Caco-2 (cell line): ENCODE measurements at regions not wholly inside any gene's neighbourhood (a gene's known extent, or its start where the extent isn't known, plus 50 kb on each side); places are given as distances from the start of the nearest gene placed in this dataset.

Source experiments
- BruUV-seq: library from RNA; stranded (reverse); fragments of 400-500 nt; replicated peaks from 2 replicates; lab custom pipeline; 2021; lab: Mats Ljungman, UMichigan
- CTCF ChIA-PET: fragments of 300-600 bp; sonication (Branson Sonifier 250); formaldehyde crosslinking; loops from one replicate; lab custom pipeline; 2022; ENCODE audit warnings: antibody characterized with exemption; lab: Charles Lee
- POLR2A ChIA-PET: fragments of 300-600 bp; sonication (Branson Sonifier 250); formaldehyde crosslinking; loops from one replicate; lab custom pipeline; 2022; ENCODE audit warnings: antibody characterized with exemption; lab: Charles Lee
- DNase-seq, 2 experiments: peaks; one replicate each; pipeline versions ENCODE4 v3.0.0 to v3.0.0-alpha.2; 2020 to 2022
- H3K27me3 ChIP-seq: replicated peaks from 2 replicates; pipeline ENCODE4 v1.6.0; 2011; ENCODE audit warnings: low read length; ENCODE audit not compliant: control insufficient read depth, insufficient read depth
- H3K36me3 ChIP-seq: 2 replicates; pipeline ENCODE4 v1.5.1; 2011; ENCODE audit warnings: low read length; ENCODE audit not compliant: control insufficient read depth, insufficient read depth
- H3K4me1 ChIP-seq: fragments of 250-450 bp; sonication (Bioruptor Pico); 2 replicates; pipeline ENCODE4 v1.5.1; 2020; ENCODE audit warnings: mild to moderate bottlenecking
- H3K4me3 ChIP-seq: 2 replicates; pipeline ENCODE4 v1.5.1; 2011; ENCODE audit warnings: low read depth, mild to moderate bottlenecking, control low read depth, low read length
- H3K9me3 ChIP-seq: fragments of 250-450 bp; sonication (Bioruptor Pico); 2 replicates; pipeline ENCODE4 v1.5.1; 2020; ENCODE audit warnings: mild to moderate bottlenecking, moderate library complexity
- H3K27ac Mint-ChIP-seq: one replicate; pipeline ENCODE4 v1.8.0; 2022; ENCODE audit warnings: mixed read lengths; ENCODE audit not compliant: unreplicated experiment
- H3K27me3 Mint-ChIP-seq: one replicate; pipeline ENCODE4 v1.8.0; 2022; ENCODE audit warnings: mixed read lengths; ENCODE audit not compliant: insufficient read depth, unreplicated experiment
- H3K36me3 Mint-ChIP-seq: one replicate; pipeline ENCODE4 v1.8.0; 2022; ENCODE audit warnings: mild to moderate bottlenecking, mixed read lengths; ENCODE audit not compliant: insufficient read depth, unreplicated experiment
- H3K4me1 Mint-ChIP-seq: one replicate; pipeline ENCODE4 v1.8.0; 2022; ENCODE audit warnings: low read depth, mixed read lengths; ENCODE audit not compliant: unreplicated experiment
- H3K4me3 Mint-ChIP-seq: one replicate; pipeline ENCODE4 v1.8.0; 2022; ENCODE audit warnings: mild to moderate bottlenecking, moderate library complexity, mixed read lengths; ENCODE audit not compliant: unreplicated experiment
- H3K9me3 Mint-ChIP-seq: one replicate; pipeline ENCODE4 v1.8.0; 2022; ENCODE audit warnings: mixed read lengths; ENCODE audit not compliant: unreplicated experiment
- intact Hi-C: fragments of 100-400 bp; cut with micrococcal nuclease; formaldehyde crosslinking; loops from one replicate; pipeline ENCODE4 v1.10.0; 2022; ENCODE audit not compliant: unreplicated experiment
- TF ChIP-seq, protein P1 (sequence below), 2 experiments: fragments of 200-600 bp in 1 of 2; IDR thresholded peaks; 1 replicate in 1 of 2; 2 replicates in 1 of 2; pipeline versions ENCODE4 v1.5.1 to v1.8.0; 2011 to 2022; ENCODE audit warnings: antibody characterized with exemption in 1 of 2, control low read depth in 1 of 2, inconsistent platforms in 1 of 2, low read depth in 1 of 2, low read length in 1 of 2, mild to moderate bottlenecking in 1 of 2, moderate library complexity in 1 of 2; ENCODE audit not compliant: insufficient read depth in 1 of 2, severe bottlenecking in 1 of 2, unreplicated experiment in 1 of 2

- H3K27me3 Mint-ChIP-seq, result peaks cover 6% of the 10 kb centered on the region
- CTCF ChIA-PET, result no interaction called here
Measured at GRCh38 chr3:5456199-5456598, 268.7 kb downstream of the EDEM1 start.

DNA sequence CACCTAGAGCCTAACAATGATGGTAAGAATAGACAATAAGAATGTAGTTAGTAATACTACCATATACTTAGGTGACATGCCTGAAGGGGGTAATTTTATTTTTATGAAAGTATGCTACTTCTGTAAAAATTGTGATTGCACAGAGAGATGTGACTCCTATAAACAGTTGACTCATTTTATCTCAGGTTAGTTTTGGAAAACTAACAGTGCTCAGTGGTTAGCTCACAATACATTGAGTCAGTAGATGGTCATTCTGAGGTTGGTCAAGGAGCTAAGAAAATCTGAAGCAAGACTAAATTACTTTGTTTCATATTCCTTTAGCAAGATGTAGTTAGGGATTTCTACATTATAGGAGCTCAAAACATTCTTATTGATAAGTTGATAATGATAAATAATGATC lies 271.0 kb downstream of the EDEM1 start:
- BruUV-seq, result no TSS peak
- ChIA-PET CTCF (no interaction called here), POLR2A (no interaction called here)
- H3K36me3 ChIP-seq, result no peaks in the 10 kb centered on the region
- no peaks in the 10 kb centered on the region for H3K9me3 ChIP-seq
- H3K4me3 Mint-ChIP-seq, result no peak overlapping the region
- H3K9me3 Mint-ChIP-seq, result no peaks in the 10 kb centered on the region
- no peak for DNase-seq
- TF ChIP-seq, protein P1, sequence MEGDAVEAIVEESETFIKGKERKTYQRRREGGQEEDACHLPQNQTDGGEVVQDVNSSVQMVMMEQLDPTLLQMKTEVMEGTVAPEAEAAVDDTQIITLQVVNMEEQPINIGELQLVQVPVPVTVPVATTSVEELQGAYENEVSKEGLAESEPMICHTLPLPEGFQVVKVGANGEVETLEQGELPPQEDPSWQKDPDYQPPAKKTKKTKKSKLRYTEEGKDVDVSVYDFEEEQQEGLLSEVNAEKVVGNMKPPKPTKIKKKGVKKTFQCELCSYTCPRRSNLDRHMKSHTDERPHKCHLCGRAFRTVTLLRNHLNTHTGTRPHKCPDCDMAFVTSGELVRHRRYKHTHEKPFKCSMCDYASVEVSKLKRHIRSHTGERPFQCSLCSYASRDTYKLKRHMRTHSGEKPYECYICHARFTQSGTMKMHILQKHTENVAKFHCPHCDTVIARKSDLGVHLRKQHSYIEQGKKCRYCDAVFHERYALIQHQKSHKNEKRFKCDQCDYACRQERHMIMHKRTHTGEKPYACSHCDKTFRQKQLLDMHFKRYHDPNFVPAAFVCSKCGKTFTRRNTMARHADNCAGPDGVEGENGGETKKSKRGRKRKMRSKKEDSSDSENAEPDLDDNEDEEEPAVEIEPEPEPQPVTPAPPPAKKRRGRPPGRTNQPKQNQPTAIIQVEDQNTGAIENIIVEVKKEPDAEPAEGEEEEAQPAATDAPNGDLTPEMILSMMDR (IDR thresholded peaks at IDR 0.05; ENCODE audit: insufficient read depth in 1 of 2, low read depth in 1 of 2, low read length in 1 of 2, severe bottlenecking in 1 of 2, unreplicated experiment in 1 of 2), result no peak
- no peaks in the 10 kb centered on the region for H3K27me3 ChIP-seq
- intact Hi-C loops, result no loop called here
- H3K4me1 Mint-ChIP-seq, result no peaks in the 10 kb centered on the region
- H3K4me3 ChIP-seq, result no peak overlapping the region
- no peaks in the 10 kb centered on the region for H3K4me1 ChIP-seq
- H3K36me3 Mint-ChIP-seq, result no peaks in the 10 kb centered on the region
- no peak overlapping the region for H3K27ac Mint-ChIP-seq
- peaks cover 3% of the 10 kb centered on the region for H3K27me3 Mint-ChIP-seq

More at GRCh38 chr3:5456199-5456598, 268.7 kb downstream of the EDEM1 start:
- intact Hi-C loops, result no loop called here
- H3K9me3 Mint-ChIP-seq, result no peaks in the 10 kb centered on the region
- no peaks in the 10 kb centered on the region for H3K27me3 ChIP-seq
- H3K4me1 ChIP-seq, result no peaks in the 10 kb centered on the region
- no peaks in the 10 kb centered on the region for H3K36me3 ChIP-seq
- BruUV-seq, result no TSS peak
- TF ChIP-seq, protein P1 (IDR thresholded peaks at IDR 0.05; ENCODE audit: insufficient read depth in 1 of 2, low read depth in 1 of 2, low read length in 1 of 2, severe bottlenecking in 1 of 2, unreplicated experiment in 1 of 2), result no peak
- no peaks in the 10 kb centered on the region for H3K9me3 ChIP-seq
- no peak overlapping the region for H3K27ac Mint-ChIP-seq
- no peak overlapping the region for H3K4me3 ChIP-seq
- no peaks in the 10 kb centered on the region for H3K4me1 Mint-ChIP-seq
- H3K4me3 Mint-ChIP-seq, result no peak overlapping the region
- POLR2A ChIA-PET, result no interaction called here
- DNase-seq, result no peak
- H3K36me3 Mint-ChIP-seq, result no peaks in the 10 kb centered on the region

GRCh38 chr3:5462086-5462485 lies 274.6 kb downstream of the EDEM1 start:
- ChIA-PET POLR2A (no interaction called here), CTCF (no interaction called here)
- intact Hi-C loops, result no loop called here
- Mint-ChIP-seq H3K4me3 (no peak overlapping the region), H3K36me3 (no peaks in the 10 kb centered on the region), H3K9me3 (no peaks in the 10 kb centered on the region), H3K27me3 (peaks cover 7% of the 10 kb centered on the region), H3K27ac (no peak overlapping the region), H3K4me1 (no peaks in the 10 kb centered on the region)
- no peaks in the 10 kb centered on the region for H3K9me3 ChIP-seq
- no peaks in the 10 kb centered on the region for H3K27me3 ChIP-seq
- H3K4me3 ChIP-seq, result no peak overlapping the region
- no peak for DNase-seq
- H3K4me1 ChIP-seq, result no peaks in the 10 kb centered on the region
- TF ChIP-seq, protein P1 (IDR thresholded peaks at IDR 0.05; ENCODE audit: insufficient read depth in 1 of 2, low read depth in 1 of 2, low read length in 1 of 2, severe bottlenecking in 1 of 2, unreplicated experiment in 1 of 2), result no peak
- no peaks in the 10 kb centered on the region for H3K36me3 ChIP-seq
- no TSS peak for BruUV-seq
